Testis (tissue), 2 donors: ENCODE measurements at regions not wholly inside any gene's neighbourhood (a gene's known extent, or its start where the extent isn't known, plus 50 kb on each side); places are given as distances from the start of the nearest gene placed in this dataset.

Experiments
- DNase-seq: peaks from one replicate; pipeline ENCODE4 v3.0.0-alpha.2; 2019
- H3K27ac ChIP-seq, 2 donors: fragments of 200-600 bp; sonication (generic); one replicate each; pipeline ENCODE4 v1.5.1; 2019
- H3K27me3 ChIP-seq: fragments of 200-600 bp; sonication (generic); one replicate; pipeline ENCODE4 v1.5.1; 2019
- H3K36me3 ChIP-seq: fragments of 200-600 bp; sonication (generic); one replicate; pipeline ENCODE4 v1.5.1; 2017; ENCODE audit warnings: low read depth; ENCODE audit errors: missing control alignments
- H3K4me1 ChIP-seq: fragments of 200-600 bp; sonication (generic); one replicate; pipeline ENCODE4 v1.5.1; 2019
- H3K4me3 ChIP-seq, 2 donors: fragments of 200-600 bp; sonication (generic); one replicate each; pipeline ENCODE4 v1.5.1; 2017 to 2019
- H3K9me3 ChIP-seq: fragments of 200-600 bp; sonication (generic); one replicate; pipeline ENCODE4 v1.5.1; 2017
- CTCF ChIP-seq, 3 experiments: fragments of 450-650 bp in 2 of 3; fragments of 200-600 bp in 1 of 3; sonication (generic) in 1 of 3; IDR thresholded peaks; one replicate each; pipeline ENCODE4 v1.5.1; 2016 to 2019; ENCODE audit warnings: antibody characterized with exemption in 3 of 3, mild to moderate bottlenecking in 2 of 3, moderate library complexity in 1 of 3
- POLR2A ChIP-seq: fragments of 450-650 bp; IDR thresholded peaks from one replicate; pipeline ENCODE4 v1.6.1; 2017; ENCODE audit warnings: antibody characterized with exemption, mild to moderate bottlenecking, moderate library complexity
- WGBS, 2 donors: methylation state at CpG; one replicate each; pipeline ENCODE4 v1.1.5; 2018; 5-methylcytosine and 5-hydroxymethylcytosine counted together
- intact Hi-C: fragments of 100-400 bp; cut with DNase I; formaldehyde crosslinking; loops from one replicate; pipeline ENCODE4 v1.15.1; 2023; ENCODE audit warnings: low total_unique reads

- WGBS, 2 donors, result 0 to 34% methylated on average over 1 of the region's 1 CpG
- intact Hi-C loops, result no loop called here
Measured at GRCh38 chr4:126552321-126552720, 1080.4 kb upstream of the INTU start.

GRCh38 chr4:126553248-126553647, 1079.5 kb upstream of the INTU start:
- 78 to 92% methylated on average over 2 of the region's 2 CpGs for WGBS, 2 donors
- H3K36me3 ChIP-seq, result no peaks in the 10 kb centered on the region
- H3K9me3 ChIP-seq, result no peaks in the 10 kb centered on the region
- DNase-seq, result no peak
- intact Hi-C loops, result no loop called here
- no peaks in the 10 kb centered on the region for H3K27me3 ChIP-seq
- no peak overlapping the region for H3K4me3 ChIP-seq
- no peaks in the 10 kb centered on the region for H3K4me1 ChIP-seq
- no peak overlapping the region for H3K27ac ChIP-seq
- no peak for TF ChIP-seq CTCF (IDR thresholded peaks at IDR 0.05)

More at GRCh38 chr4:126552321-126552720, 1080.4 kb upstream of the INTU start:
- H3K36me3 ChIP-seq, result no peaks in the 10 kb centered on the region
- H3K4me1 ChIP-seq, result no peaks in the 10 kb centered on the region
- no peaks in the 10 kb centered on the region for H3K9me3 ChIP-seq
- no peak for TF ChIP-seq POLR2A
- no peak for TF ChIP-seq CTCF (IDR thresholded peaks at IDR 0.05)
- no peaks in the 10 kb centered on the region for H3K27me3 ChIP-seq
- no peak for DNase-seq
- H3K27ac ChIP-seq, result no peak overlapping the region
- no peak overlapping the region for H3K4me3 ChIP-seq

GRCh38 chr4:126558596-126558995, 1074.2 kb upstream of the INTU start:
- H3K9me3 ChIP-seq, result no peaks in the 10 kb centered on the region
- H3K36me3 ChIP-seq, result no peaks in the 10 kb centered on the region
- TF ChIP-seq POLR2A (no peak), CTCF (IDR thresholded peaks at IDR 0.05) (no peak)
- H3K4me1 ChIP-seq, result no peaks in the 10 kb centered on the region
- WGBS, 2 donors, result 85 to 97% methylated on average over 2 of the region's 2 CpGs
- DNase-seq, result no peak
- intact Hi-C loops, result no loop called here
- no peak overlapping the region for H3K4me3 ChIP-seq
- H3K27ac ChIP-seq, result no peak overlapping the region
- H3K27me3 ChIP-seq, result no peaks in the 10 kb centered on the region

GRCh38 chr4:126559961-126560360, 1072.8 kb upstream of the INTU start:
- no peaks in the 10 kb centered on the region for H3K36me3 ChIP-seq
- no peaks in the 10 kb centered on the region for H3K27me3 ChIP-seq
- H3K27ac ChIP-seq, result no peak overlapping the region
- H3K9me3 ChIP-seq, result no peaks in the 10 kb centered on the region
- H3K4me3 ChIP-seq, result no peak overlapping the region
- no peak for DNase-seq
- TF ChIP-seq CTCF (IDR thresholded peaks at IDR 0.05) (no peak), POLR2A (no peak)
- intact Hi-C loops, result no loop called here
- H3K4me1 ChIP-seq, result no peaks in the 10 kb centered on the region
- WGBS, 2 donors, result 49 to 50% methylated on average over 2 of the region's 2 CpGs

GRCh38 chr4:126560794-126561193, 1072.0 kb upstream of the INTU start:
- Histone ChIP-seq H3K27me3 (no peaks in the 10 kb centered on the region), H3K4me3 (no peak overlapping the region), H3K4me1 (no peaks in the 10 kb centered on the region), H3K36me3 (no peaks in the 10 kb centered on the region), H3K27ac (no peak overlapping the region), H3K9me3 (no peaks in the 10 kb centered on the region)
- intact Hi-C loops, result no loop called here
- 85 to 96% methylated on average over 1 of the region's 1 CpG for WGBS, 2 donors
- no peak for DNase-seq
- TF ChIP-seq POLR2A (no peak), CTCF (IDR thresholded peaks at IDR 0.05) (no peak)
